ENCODE measurements at regions not wholly inside any gene's neighbourhood (a gene's known extent, or its start where the extent isn't known, plus 50 kb on each side); places are given as distances from the start of the nearest gene placed in this dataset.

DNA sequence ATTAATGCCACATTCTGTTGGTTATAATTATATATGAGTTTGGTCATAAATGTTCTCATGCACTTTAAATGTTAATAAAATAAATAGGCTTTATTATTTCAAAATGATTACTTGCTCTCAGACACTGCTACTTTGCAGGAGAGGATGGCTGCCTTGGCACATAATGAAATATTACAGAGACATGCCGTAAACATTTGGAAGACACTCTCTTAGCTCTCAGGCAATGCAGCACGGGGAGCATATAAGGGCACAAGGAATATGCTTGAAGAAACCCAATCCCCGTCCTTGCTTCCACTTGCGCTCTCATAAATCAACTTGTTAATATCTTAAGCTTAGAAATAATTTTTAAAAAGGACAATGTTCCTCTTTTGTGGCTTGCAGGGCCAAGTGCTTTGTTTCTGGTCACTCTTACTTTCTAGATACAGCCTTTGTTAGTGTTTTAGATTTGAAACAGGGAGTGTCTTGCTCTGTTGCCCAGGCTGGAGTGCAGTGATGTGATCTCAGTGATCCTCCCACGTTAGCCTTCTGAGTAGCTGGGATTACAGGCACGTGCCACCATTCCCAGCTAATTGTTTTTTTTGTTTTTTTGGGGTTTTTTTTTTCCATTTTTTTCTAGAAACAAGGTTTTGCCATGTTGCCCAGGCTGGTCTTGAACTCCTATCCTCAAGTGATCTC is 445.0 kb downstream of the SPRY1 start:
- no peak overlapping the region for H3K9ac ChIP-seq (ENCODE audit: control insufficient read depth, extremely low read depth, insufficient read depth, low read length)
- no peak overlapping the region for H3K27ac ChIP-seq (ENCODE audit: control insufficient read depth, insufficient read depth, low read length)
- H3K9me3 ChIP-seq (ENCODE audit: control insufficient read depth, low read depth, low read length): no peaks in the 10 kb centered on the region
- DNase-seq (ENCODE audit: low read depth, low spot score): no peak
- H3K4me3 ChIP-seq (ENCODE audit: control insufficient read depth in 2 of 3, extremely low read depth in 1 of 3, insufficient read depth in 2 of 3, low read depth in 1 of 3, low read length in 3 of 3): no peak overlapping the region
- H2AFZ ChIP-seq (ENCODE audit: control insufficient read depth, low read length): no peak overlapping the region
- dilution Hi-C loops (cut with MboI; ENCODE audit: extremely low pct_ligation_motif_present, low sequenced_read_pairs): no loop called here
- TF ChIP-seq CTCF (optimal IDR thresholded peaks at IDR 0.05 in 1 of 3, IDR thresholded peaks at IDR 0.05 in 1 of 3, conservative IDR thresholded peaks at IDR 0.05 in 1 of 3; ENCODE audit: extremely low read depth in 1 of 3, insufficient read depth in 2 of 3, low read length in 3 of 3) (no peak), EZH2 (IDR thresholded peaks at IDR 0.05; ENCODE audit: low read length) (no peak)
- H3K36me3 ChIP-seq (ENCODE audit: control insufficient read depth in 2 of 2, extremely low read depth in 1 of 2, insufficient read depth in 2 of 2, low read length in 2 of 2): no peaks in the 10 kb centered on the region
- no peak overlapping the region for H3K4me2 ChIP-seq (ENCODE audit: control insufficient read depth, extremely low read depth, insufficient read depth, low read depth, low read length)
- no peaks in the 10 kb centered on the region for H3K27me3 ChIP-seq (ENCODE audit: control insufficient read depth, extremely low read depth, insufficient read depth, low read length)
- peaks cover 4% of the 10 kb centered on the region for H3K4me1 ChIP-seq (ENCODE audit: control insufficient read depth, extremely low read depth, insufficient read depth, low read length)
- no peak for FAIRE-seq
- no peaks in the 10 kb centered on the region for H4K20me1 ChIP-seq (ENCODE audit: control insufficient read depth, extremely low read depth, insufficient read depth, low read length)
- no peaks in the 10 kb centered on the region for H3K9me1 ChIP-seq (ENCODE audit: control insufficient read depth, extremely low read depth, insufficient read depth, low read length)
- no peaks in the 10 kb centered on the region for H3K79me2 ChIP-seq (ENCODE audit: control insufficient read depth, insufficient read depth, low read length)

GRCh38 chr4:123843137-123843536 is 446.5 kb downstream of the SPRY1 start:
- Histone ChIP-seq H3K9me3 (ENCODE audit: control insufficient read depth, low read depth, low read length) (no peaks in the 10 kb centered on the region), H3K4me3 (ENCODE audit: control insufficient read depth in 2 of 3, extremely low read depth in 1 of 3, insufficient read depth in 2 of 3, low read depth in 1 of 3, low read length in 3 of 3) (no peak overlapping the region), H3K9ac (ENCODE audit: control insufficient read depth, extremely low read depth, insufficient read depth, low read length) (no peak overlapping the region), H3K27me3 (ENCODE audit: control insufficient read depth, extremely low read depth, insufficient read depth, low read length) (no peaks in the 10 kb centered on the region), H3K36me3 (ENCODE audit: control insufficient read depth in 2 of 2, extremely low read depth in 1 of 2, insufficient read depth in 2 of 2, low read length in 2 of 2) (no peaks in the 10 kb centered on the region), H3K27ac (ENCODE audit: control insufficient read depth, insufficient read depth, low read length) (no peak overlapping the region), H4K20me1 (ENCODE audit: control insufficient read depth, extremely low read depth, insufficient read depth, low read length) (no peaks in the 10 kb centered on the region), H3K4me1 (ENCODE audit: control insufficient read depth, extremely low read depth, insufficient read depth, low read length) (no peaks in the 10 kb centered on the region), H3K4me2 (ENCODE audit: control insufficient read depth, extremely low read depth, insufficient read depth, low read depth, low read length) (no peak overlapping the region), H3K79me2 (ENCODE audit: control insufficient read depth, insufficient read depth, low read length) (no peaks in the 10 kb centered on the region), H2AFZ (ENCODE audit: control insufficient read depth, low read length) (no peak overlapping the region), H3K9me1 (ENCODE audit: control insufficient read depth, extremely low read depth, insufficient read depth, low read length) (no peaks in the 10 kb centered on the region)
- TF ChIP-seq EZH2 (IDR thresholded peaks at IDR 0.05; ENCODE audit: low read length): no peak
- no peak for TF ChIP-seq CTCF (optimal IDR thresholded peaks at IDR 0.05 in 1 of 3, IDR thresholded peaks at IDR 0.05 in 1 of 3, conservative IDR thresholded peaks at IDR 0.05 in 1 of 3; ENCODE audit: extremely low read depth in 1 of 3, insufficient read depth in 2 of 3, low read length in 3 of 3)
- no peak for FAIRE-seq
- DNase-seq (ENCODE audit: low read depth, low spot score): no peak
- dilution Hi-C loops (cut with MboI; ENCODE audit: extremely low pct_ligation_motif_present, low sequenced_read_pairs): no loop called here
